ENCODE measurements at regions not wholly inside any gene's neighbourhood (a gene's known extent, or its start where the extent isn't known, plus 50 kb on each side); places are given as distances from the start of the nearest gene placed in this dataset.

DNA sequence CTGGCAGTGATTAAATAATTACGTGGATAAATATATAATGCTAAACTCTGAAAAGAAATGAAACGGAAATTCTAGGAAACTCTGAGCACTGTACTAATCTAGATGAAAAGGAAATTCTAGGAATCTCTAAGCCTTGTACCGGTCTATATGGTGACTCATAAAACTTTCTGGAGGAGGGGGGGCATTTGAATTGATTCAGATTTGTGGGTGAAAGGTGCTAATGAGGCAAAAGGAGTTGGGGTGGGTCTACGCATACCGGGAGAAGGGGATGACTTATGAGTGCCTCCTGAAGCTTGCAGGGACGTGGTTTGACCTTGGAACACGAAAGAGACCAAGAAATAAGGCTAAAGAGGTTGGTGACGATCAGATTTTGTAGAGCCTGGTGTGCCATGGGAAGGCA is 151.7 kb upstream of the CASK start:
- H3K36me3 ChIP-seq (ENCODE audit: insufficient read depth, low read length): no peaks in the 10 kb centered on the region
- H4K20me1 ChIP-seq (ENCODE audit: insufficient read depth, low read length, poor library complexity, severe bottlenecking): no peaks in the 10 kb centered on the region
- H2AFZ ChIP-seq (ENCODE audit: low read length): no peak overlapping the region
- H3K4me1 ChIP-seq (ENCODE audit: insufficient read depth, low read length, poor library complexity, severe bottlenecking): no peaks in the 10 kb centered on the region
- no peak overlapping the region for H3K4me3 ChIP-seq (ENCODE audit: low read length, poor library complexity, severe bottlenecking)
- no peaks in the 10 kb centered on the region for H3K79me2 ChIP-seq (ENCODE audit: insufficient read depth, low read length)
- H3F3A ChIP-seq (ENCODE audit: low read depth): no peaks in the 10 kb centered on the region
- H3K27me3 ChIP-seq (ENCODE audit: insufficient read depth, low read length, poor library complexity, severe bottlenecking): no peaks in the 10 kb centered on the region
- H3K9ac ChIP-seq (ENCODE audit: low read depth, low read length, poor library complexity, severe bottlenecking): no peak overlapping the region
- no peak overlapping the region for H3K4me2 ChIP-seq (ENCODE audit: low read depth, low read length, poor library complexity, severe bottlenecking)
- no peaks in the 10 kb centered on the region for H3K9me3 ChIP-seq (ENCODE audit: insufficient read depth, low read depth, low read length)
- H3K9me2 ChIP-seq (replicated peaks; ENCODE audit: low read depth, low read length): no peaks in the 10 kb centered on the region
- TF ChIP-seq EZH2phosphoT487 (IDR thresholded peaks at IDR 0.05; ENCODE audit: borderline replicate concordance): no peak
- TF ChIP-seq, protein P1, sequence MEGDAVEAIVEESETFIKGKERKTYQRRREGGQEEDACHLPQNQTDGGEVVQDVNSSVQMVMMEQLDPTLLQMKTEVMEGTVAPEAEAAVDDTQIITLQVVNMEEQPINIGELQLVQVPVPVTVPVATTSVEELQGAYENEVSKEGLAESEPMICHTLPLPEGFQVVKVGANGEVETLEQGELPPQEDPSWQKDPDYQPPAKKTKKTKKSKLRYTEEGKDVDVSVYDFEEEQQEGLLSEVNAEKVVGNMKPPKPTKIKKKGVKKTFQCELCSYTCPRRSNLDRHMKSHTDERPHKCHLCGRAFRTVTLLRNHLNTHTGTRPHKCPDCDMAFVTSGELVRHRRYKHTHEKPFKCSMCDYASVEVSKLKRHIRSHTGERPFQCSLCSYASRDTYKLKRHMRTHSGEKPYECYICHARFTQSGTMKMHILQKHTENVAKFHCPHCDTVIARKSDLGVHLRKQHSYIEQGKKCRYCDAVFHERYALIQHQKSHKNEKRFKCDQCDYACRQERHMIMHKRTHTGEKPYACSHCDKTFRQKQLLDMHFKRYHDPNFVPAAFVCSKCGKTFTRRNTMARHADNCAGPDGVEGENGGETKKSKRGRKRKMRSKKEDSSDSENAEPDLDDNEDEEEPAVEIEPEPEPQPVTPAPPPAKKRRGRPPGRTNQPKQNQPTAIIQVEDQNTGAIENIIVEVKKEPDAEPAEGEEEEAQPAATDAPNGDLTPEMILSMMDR (conservative IDR thresholded peaks at IDR 0.05; ENCODE audit: low read length): no peak

DNA sequence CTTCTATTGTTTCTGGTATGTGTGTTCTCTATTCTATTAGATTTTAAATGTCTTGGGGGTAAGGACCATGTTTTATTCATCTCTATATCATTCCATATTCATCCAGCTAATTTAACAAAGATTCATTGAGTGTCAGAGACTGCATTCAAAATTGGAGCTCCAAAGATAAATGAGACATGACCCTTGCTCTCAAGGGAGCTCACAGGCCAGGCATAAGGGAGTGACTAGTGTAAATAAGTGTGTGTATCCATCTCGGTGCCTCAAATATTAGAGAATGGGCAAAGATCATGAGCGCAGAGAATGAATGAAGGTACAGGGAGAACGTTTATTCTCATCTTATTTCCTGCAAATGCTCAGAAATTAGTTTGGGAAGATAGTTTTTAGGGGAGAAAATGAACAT is 150.1 kb upstream of the CASK start:
- no peak overlapping the region for H3K9ac ChIP-seq (ENCODE audit: low read depth, low read length, poor library complexity, severe bottlenecking)
- TF ChIP-seq, protein P1 (conservative IDR thresholded peaks at IDR 0.05; ENCODE audit: low read length): no peak
- no peak for TF ChIP-seq EZH2phosphoT487 (IDR thresholded peaks at IDR 0.05; ENCODE audit: borderline replicate concordance)
- H3K4me1 ChIP-seq (ENCODE audit: insufficient read depth, low read length, poor library complexity, severe bottlenecking): no peaks in the 10 kb centered on the region
- H3K27me3 ChIP-seq (ENCODE audit: insufficient read depth, low read length, poor library complexity, severe bottlenecking): no peaks in the 10 kb centered on the region
- H2AFZ ChIP-seq (ENCODE audit: low read length): no peak overlapping the region
- no peaks in the 10 kb centered on the region for H3F3A ChIP-seq (ENCODE audit: low read depth)
- no peaks in the 10 kb centered on the region for H3K9me2 ChIP-seq (replicated peaks; ENCODE audit: low read depth, low read length)
- no peaks in the 10 kb centered on the region for H3K9me3 ChIP-seq (ENCODE audit: insufficient read depth, low read depth, low read length)
- no peaks in the 10 kb centered on the region for H3K36me3 ChIP-seq (ENCODE audit: insufficient read depth, low read length)
- no peak overlapping the region for H3K4me2 ChIP-seq (ENCODE audit: low read depth, low read length, poor library complexity, severe bottlenecking)
- no peak overlapping the region for H3K4me3 ChIP-seq (ENCODE audit: low read length, poor library complexity, severe bottlenecking)
- no peaks in the 10 kb centered on the region for H4K20me1 ChIP-seq (ENCODE audit: insufficient read depth, low read length, poor library complexity, severe bottlenecking)
- H3K79me2 ChIP-seq (ENCODE audit: insufficient read depth, low read length): no peaks in the 10 kb centered on the region

DNA sequence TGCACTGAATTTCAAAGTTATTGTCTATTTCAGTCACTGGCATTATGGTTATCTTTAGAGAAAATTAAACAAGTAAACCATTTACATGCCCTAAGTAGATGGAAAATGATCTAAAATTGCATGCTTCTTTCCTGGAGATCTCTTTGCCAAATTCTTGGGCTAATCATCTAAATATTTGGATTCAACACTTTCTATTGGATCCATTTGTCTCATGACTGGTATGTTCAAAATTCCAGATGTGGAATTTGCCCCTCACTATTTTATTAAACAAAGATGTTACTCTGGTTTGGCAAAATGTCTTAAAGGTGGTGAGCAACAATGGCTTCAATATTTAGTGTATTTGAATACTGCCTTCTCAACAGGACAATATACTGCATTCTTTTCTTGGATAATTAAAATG is 147.5 kb upstream of the CASK start:
- TF ChIP-seq EZH2phosphoT487 (IDR thresholded peaks at IDR 0.05; ENCODE audit: borderline replicate concordance): no peak
- TF ChIP-seq, protein P1 (conservative IDR thresholded peaks at IDR 0.05; ENCODE audit: low read length): no peak
- Histone ChIP-seq H3K27me3 (ENCODE audit: insufficient read depth, low read length, poor library complexity, severe bottlenecking) (no peaks in the 10 kb centered on the region), H4K20me1 (ENCODE audit: insufficient read depth, low read length, poor library complexity, severe bottlenecking) (no peaks in the 10 kb centered on the region), H3K9me3 (ENCODE audit: insufficient read depth, low read depth, low read length) (no peaks in the 10 kb centered on the region), H3K9me2 (replicated peaks; ENCODE audit: low read depth, low read length) (no peaks in the 10 kb centered on the region), H3K4me1 (ENCODE audit: insufficient read depth, low read length, poor library complexity, severe bottlenecking) (no peaks in the 10 kb centered on the region), H2AFZ (ENCODE audit: low read length) (no peak overlapping the region), H3F3A (ENCODE audit: low read depth) (no peaks in the 10 kb centered on the region), H3K4me3 (ENCODE audit: low read length, poor library complexity, severe bottlenecking) (no peak overlapping the region), H3K4me2 (ENCODE audit: low read depth, low read length, poor library complexity, severe bottlenecking) (no peak overlapping the region), H3K79me2 (ENCODE audit: insufficient read depth, low read length) (no peaks in the 10 kb centered on the region), H3K9ac (ENCODE audit: low read depth, low read length, poor library complexity, severe bottlenecking) (no peak overlapping the region), H3K36me3 (ENCODE audit: insufficient read depth, low read length) (no peaks in the 10 kb centered on the region)

Measured in Loucy (cell line).